ENCODE measurements at regions not wholly inside any gene's neighbourhood (a gene's known extent, or its start where the extent isn't known, plus 50 kb on each side); places are given as distances from the start of the nearest gene placed in this dataset.

DNA sequence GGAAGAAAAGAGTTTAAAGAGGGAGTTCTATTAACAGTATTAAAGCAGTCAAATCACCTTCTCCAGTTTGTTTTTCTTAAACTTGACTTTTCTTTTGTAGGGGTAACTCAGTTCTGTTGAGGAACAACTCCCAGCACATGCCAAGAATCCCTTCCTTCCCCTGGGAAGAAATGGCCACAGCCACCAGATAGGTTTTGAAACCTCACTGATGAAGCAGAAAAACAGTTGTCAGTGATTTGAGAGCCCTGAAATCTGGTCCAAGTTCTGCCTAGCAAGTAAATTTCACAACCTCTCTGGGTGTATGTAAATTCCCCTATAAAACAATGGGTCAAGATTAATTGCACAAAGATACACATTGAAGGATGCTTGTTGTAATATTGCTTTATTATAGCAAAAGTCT lies 167.1 kb downstream of the DHX15 start:
- no peak for DNase-seq

DNA sequence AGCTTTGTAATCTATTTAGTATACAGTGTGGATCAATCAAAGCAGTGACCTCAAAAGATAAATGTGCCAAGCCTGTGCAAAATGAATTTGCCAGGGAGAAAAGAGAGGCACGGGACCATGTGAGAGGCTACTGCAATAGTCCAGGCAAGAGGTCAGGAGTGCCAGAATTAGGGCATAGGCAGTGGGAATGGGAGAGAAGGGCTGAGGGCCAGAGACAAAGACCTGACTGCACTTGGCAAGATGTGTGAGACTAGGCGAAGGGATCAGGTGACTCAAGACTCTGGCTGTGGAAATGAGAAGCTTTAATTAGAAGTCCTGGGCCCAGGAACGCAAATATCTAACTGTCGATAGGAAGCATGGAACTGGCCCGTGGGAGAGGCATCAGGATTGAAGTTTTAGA lies 168.1 kb downstream of the DHX15 start:
- DNase-seq, result no peak

DNA sequence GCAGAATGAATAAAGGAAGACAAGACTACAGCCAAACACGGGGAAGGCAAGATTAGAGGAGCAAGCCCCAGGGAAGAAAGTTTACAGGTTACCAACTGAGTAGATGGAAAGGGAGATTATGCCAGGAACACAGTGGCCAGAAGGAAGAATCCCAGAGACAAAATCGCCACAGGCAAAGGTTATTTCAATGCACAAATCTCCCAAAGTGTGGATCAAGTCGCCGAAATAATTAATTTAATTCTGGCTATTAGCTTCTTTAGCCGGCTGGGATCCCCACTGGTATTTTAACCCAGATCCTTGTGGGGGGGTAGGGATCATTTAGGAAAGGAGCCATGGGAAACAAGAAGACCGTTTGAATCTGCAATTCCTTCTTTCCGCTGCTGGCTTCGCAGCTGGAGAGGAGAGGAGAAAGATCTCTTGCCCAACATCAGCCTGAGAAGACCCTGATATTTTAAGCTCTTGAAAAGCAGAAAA lies 171.0 kb downstream of the DHX15 start:
- DNase-seq, result no peak

DNA sequence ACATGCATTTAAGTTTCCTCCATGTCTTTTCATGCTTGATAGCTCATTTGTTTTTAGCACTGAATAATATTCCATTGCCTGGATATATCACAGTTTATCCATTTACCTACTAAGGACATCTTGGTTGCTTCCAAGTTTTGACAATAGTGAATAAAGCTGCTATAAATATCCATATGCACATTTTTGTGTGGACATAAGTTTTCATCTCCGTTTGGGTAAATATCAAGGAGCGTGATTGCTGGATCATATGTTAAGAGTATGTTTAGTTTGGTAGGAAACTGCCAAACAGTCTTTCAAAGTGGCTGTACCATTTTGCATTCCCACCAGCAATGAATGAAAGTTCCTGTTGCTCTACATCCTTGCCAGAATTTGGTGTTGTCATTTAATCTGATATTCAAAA lies 172.5 kb downstream of the DHX15 start:
- DNase-seq, result no peak

DNA sequence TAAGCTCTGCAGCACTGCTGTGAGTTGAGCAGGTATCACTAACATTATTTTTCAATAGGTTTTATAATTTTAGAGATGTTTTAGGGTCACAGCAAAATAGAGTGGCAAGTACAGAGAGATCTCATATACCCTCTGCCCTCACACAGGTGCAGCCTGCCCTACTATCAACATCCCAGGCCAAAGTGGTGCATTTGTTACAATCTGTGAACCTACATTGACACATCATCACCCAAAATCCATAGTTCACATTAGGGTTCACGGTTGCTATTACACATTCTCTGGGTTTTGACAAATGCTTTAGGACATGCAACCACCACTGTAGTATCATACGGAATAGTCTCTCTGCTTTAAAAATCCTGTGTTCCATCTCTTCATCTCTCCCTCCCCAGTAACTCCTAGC lies 173.1 kb downstream of the DHX15 start:
- DNase-seq, result no peak

DNA sequence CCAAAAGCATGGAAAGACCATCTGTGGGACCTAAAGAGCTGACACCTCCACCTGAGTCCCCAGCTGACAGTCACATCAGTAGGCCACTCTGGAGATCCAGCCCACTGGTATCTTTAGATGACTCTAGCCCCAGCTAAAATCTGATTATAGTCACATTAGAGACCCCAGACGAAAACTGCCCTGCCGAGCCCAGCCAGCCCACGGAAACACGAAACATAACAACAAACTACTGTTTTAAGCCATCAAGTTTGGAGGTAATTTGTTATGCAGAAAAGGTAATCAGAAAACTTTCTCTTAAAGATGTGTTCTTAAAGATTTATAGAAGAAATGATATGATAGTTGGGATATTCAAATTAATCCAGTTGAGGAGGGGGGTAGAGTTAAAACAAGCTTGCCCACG lies 175.7 kb downstream of the DHX15 start:
- DNase-seq, result no peak

DNA sequence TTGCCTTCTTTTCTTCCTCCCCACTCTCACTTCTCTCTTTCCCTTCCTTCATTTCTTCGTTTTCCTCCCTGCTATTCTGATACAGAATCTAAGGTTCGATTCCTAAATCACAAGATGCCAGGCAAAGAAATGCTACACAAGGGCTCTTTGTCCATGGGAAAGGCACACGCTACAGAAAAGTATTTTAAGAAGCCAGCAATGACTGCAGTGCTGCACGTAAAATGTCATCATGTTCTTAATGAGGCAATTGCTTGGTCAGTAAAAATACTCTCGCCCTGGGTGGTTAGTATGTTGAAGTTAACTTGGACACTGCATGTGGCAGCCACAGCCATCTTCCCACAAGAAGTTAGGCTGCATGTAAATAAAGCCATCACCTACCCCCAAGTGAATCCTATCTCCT lies 178.4 kb downstream of the DHX15 start:
- DNase-seq, result no peak

DNA sequence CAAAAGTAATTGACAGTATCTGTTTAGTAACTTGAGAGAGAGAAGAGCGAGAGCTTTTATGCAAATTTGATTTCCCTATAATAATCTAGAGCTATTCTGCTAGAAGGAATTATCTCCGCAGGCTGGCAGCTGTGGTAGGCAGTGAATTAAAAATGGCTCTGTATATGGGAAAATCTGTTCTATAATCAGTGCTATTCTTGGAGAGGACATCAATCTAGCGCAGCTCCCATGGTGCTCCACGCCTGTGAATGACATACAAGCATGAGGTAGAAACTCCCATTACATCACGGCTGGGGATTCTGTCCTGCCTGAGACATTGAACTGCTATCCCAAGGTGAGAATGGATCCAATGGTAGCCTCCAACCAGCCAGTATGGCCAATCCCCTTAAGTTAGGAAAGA lies 179.0 kb downstream of the DHX15 start:
- no peak for DNase-seq

DNA sequence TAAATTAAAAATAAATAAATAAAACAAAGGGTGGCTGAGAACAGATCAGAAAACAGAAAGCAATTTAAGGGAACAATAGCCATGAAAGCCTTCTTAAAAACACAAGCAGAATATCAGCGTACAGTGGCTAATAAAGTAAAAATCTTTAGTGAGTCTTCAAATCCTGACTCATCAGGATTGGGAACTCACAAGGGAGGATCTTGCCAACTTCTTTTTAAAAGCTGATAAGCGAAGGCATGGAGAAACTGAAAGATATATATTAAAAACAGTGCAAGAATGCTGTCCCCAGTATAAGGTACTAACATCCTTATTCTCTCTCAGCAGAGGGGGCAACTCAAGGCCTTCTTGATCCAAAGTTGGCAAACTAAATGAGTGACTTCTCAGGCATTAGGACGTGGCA lies 180.1 kb downstream of the DHX15 start:
- no peak for DNase-seq

DNA sequence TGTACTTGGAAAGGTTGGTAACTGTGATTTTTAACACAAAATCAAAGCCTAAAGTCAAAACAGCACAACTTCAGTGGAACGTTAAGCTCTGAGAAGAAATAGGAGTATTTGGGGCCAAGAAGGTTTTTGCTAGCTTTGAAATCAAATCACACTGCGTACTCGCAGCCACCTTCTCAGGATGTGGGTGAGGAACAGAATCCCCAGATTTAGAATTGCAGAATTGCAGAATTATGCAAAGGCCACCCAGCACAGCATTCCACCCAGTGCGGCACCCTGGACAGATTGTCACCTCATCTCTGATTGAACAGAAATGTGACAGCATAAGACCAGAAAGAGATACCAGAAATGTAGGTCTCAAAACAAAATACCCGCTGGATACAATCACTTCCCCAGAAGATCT lies 181.1 kb downstream of the DHX15 start:
- DNase-seq, result no peak

DNA sequence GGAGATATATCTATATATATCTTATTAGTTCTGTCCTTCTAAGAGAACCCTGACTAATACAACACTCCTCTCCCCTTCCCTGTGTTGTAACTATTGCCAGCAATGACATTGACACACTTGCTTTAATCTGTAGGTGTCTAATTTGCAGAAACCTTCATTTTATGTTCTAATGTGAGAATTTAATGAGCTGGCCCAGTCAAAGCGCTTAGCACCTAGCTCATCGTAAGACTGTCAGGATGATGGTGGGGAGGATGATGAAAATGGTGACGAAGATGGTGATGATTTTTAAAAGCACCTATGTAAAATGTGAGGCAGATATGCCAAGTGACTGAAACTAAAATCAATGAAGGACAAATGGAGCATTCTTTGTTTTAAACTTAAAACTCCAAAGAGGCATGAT lies 183.8 kb downstream of the DHX15 start:
- DNase-seq, result no peak

DNA sequence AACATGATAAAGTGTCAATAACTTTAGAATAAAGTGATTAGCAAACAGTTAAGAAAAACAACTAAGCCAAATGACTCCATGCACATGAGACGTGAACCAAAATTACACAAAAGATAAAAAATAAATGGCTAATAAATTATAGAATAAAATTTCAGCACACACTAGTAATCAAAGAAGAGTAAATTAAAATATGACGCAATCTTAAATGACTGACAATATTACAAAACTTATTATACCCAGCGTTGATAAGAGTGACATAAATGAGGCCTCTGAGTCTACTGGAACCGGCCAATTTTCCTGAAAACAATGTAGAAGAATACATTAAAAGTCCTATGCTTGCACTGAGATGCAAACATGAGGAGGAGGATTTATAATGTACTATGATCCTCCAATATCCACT lies 187.4 kb downstream of the DHX15 start:
- DNase-seq, result no peak

DNA sequence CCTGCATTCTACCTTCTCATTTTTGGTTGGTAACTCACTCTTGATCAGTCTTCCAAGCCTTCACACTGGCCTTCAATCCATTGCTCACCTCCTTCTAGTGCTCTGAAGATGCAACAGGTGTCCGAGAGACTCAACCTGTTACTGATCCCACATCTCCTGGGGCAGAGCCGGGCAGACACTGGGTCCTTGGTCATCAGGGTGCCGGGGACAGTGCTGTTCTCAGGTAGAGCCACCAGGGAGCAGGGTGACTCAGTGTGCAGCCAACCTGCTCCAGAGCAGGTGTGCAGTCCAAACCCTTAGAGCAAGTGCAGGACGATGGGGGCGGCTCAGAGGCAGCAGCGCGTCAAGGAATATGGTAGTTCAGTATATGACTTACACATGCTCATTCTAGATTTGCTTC lies 188.4 kb downstream of the DHX15 start:
- DNase-seq, result no peak

DNA sequence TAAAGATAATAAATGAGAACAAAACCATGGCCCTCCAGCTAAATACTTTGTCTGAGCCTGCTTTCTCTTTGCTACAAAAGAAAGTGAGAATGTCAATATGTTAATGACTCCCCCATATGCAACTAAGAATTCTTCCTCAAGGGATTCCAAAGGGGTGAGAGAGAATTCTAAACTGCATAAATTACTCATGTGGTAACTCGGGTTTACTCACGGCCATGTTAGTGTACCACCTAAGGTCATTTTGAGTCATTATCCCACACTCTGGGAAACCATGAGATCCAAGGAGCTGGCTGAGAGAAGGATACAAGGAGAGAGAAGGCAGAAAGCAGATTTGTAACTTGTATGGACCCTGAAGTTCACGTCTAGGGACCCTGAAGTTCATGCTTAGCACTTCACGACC lies 190.3 kb downstream of the DHX15 start:
- DNase-seq, result no peak

DNA sequence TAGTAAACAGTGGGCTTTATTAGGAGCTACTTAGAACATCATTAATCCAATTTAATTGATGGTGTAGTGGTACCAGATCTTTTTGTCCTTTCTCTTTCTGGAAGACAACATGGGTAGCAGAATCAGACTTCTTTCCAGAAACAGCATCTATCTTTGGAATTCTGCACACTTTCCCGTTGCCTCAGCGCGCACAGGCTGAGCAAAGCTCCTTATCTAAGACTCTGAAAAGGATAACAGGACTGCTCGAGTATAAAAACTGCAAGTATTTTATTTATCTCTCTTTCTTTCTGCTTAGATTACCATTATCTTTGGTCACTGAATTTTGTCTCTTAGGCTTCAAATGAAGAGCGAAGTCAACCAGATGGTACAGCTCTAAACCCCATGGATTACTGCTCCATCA lies 191.7 kb downstream of the DHX15 start:
- DNase-seq, result no peak

DNA sequence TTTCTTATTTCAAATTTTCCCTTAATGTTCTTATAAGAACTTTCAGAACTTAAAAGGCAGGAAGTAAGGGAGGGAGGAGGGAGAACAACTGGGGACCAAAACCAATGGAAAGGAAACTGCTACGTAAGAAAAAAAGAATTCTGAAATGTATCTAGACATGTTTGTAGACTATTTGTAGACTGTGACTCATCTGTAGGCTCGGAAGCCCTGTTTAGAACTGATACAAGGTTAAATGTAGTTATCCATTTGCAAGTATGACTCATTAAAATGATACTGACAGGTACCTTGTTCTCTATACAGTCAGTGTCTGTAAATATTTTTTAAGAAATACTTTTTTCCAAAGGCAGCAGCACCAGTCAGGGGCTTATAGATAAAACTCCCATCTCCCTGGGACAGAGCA lies 202.0 kb downstream of the DHX15 start:
- no peak for DNase-seq

DNA sequence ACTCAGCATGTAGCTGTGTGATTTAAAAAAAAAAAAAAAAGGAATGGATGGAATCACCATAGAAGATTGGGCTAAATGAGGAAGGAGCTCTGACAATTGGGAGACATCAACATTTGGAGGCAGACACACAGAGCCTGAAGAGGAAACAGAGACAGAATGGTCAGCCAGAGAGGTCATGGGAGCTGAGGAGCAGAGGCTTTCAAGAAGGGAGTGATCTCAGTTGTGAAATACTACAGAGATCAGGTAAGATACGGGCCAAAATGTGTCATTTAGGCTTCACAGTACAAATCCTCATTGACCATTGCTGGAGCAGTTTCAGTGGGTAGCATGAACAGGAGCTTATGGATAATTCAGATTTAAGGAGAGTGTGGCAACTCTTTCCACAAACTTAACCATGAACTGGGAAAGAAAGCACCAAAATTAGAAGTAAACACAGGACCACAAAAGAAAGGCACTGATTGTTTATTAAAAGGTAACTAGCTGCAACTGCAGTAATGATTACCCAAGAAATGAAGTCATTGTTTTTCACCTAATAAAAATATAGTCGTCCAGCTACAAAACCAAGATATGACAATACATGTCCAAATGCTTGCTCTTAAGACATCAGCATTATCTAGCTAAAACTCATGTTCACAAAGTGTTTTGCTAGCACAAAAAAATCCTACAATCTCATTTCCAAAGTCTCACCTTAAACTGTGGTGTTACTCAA lies 203.2 kb downstream of the DHX15 start:
- DNase-seq, result no peak

DNA sequence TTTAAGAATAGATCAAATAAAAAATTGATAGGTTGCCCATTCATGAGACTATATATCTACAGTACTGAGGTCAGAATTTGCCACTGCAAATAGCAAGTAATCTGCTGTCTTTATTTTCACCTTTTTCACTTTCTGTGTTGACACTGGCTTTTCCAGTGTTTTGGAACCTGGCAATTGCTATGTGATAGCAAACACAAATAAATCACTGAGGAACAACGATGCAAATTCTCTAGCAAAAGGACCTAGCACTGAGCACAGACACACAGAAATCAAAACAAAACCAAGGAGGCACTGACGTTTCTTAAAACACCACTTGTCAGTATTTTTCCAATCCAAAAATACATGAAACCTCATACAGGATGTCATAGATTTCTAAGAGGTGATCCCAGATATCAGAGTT lies 210.7 kb downstream of the DHX15 start:
- no peak for DNase-seq

DNA sequence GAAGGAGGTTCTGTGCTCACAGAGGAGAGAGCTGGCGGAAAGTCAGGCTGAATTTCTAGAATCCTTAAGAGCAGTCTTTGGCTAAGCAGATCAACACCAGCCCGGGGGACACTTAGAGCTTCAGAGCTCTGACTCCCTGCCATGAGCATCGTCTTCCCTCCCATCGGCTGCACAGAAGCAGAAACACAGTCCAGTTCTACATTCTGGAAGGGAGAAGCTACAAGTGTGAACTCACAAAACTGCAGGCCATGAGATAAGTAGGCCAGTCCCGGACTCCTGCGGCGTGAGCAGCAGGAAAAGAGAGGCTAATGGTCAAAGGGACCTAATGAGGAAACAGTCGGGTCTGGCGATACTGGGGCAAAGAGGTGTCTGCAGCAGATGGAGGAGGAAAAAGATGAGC lies 211.5 kb downstream of the DHX15 start:
- DNase-seq, result no peak

DNA sequence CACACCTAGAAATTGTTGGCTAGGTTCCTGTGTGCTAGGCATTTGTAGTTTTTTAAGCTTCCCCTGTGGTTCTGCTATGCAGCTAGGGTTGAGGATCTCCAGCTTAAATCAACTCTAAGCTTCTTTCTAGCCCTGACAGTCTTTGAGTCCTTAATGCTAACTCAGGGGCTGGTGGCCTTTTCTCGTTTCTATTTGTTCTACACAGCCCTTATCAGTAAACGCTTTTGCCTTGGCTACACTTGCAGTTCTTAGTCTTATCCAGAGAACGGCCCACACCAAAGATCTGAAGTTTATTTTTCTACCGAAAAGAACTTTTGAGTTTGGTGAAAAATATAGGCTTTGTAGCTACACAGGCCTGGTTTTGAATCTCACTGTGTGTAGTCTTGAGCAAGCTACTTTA lies 212.0 kb downstream of the DHX15 start:
- no peak for DNase-seq

DNA sequence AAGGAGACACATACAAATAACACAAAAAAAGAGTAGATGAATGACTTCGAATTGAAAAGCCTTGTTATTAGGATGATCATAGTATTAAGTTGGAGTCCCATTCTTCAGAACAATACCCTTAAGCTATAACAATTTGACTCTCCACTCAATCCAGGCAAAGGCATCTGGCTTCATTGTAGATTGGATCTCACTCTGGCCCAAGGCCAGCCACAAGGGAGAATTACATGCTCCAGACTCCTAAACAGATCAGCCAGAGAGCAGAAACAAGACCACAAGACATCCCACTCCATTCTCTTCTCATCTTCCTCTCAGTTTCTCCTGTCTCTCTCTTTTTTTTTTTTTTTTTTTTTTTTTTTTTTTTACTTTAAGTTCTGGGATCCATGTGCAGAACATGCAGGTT lies 213.9 kb downstream of the DHX15 start:
- no peak for DNase-seq

DNA sequence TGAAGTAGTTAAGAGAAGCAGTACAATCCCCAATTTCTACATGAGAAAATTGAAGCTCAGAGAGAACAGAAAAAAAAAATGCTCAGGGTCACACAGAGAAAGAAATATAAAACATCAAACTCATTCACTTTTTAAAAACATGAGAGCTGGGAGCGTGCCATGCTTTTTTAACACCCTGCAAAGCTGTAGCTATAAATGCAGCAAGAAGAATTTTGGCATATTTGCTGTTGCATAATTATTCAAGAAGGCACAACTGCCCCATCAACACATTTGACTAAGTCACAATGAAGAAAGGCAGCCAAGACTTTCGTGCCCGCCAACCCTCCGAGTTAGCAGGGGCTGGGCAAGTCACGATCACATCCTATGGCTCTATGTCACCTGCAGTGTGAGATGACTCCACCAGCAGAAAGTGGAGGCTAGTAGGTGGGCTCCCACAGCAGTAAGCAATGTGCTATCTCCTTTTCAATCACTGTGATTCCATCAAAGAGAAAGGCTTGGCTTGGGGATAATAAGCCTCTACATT lies 214.8 kb downstream of the DHX15 start:
- DNase-seq, result no peak

DNA sequence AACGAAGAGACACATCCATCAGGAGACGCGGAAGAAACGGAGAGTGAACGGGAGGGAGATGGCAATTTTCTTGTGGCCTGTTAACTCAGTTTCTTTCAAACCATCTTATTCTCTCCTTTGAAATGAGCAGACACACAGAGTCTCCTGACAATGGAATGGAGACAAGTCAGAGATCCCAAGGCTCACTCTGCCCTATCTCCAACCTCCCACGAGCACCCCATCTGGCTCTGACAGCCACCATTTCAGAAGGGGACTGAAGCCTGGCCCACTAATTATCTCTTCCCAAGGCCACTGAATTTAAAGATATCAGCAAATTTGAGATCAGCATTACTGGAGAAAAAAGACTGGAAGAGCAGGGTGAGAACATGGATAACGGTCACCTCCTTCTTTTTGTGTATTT lies 215.6 kb downstream of the DHX15 start:
- DNase-seq, result no peak

DNA sequence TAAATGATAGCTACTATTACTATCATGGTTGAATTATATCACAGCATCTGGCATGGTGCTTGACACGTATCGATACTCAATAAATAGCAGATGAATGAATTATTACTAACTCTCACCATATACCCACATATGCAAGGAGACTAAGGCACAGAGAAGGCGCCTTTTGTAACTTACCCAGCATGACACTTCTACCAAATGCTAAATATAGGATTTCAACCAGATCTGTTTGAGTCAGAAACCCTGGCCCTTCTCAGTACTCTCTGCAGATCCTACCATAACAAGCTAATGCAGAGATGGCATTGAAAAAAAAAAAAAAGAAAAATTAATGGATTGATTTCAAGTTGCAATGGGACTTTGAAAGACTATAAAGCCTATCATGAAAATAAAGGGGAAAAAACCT lies 219.5 kb downstream of the DHX15 start:
- DNase-seq, result no peak

DNA sequence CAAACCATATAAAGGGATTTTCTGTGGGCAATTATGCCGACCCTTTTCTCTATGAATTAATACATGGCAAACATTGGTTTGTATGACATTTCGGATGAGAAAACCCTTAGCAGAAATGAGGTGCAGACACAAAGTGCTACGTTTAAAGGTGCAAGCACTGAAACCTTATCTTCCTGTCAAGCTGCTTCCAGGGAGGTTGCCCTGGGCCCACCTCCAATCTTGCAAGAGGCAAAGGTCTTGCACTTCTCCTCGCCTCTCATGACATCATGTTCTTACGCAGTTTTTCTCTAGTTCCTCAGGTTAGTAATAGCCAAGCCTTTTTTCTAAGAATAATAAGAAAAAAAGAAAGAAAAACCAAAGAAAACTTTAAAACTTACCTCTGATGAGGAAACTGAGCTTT lies 220.1 kb downstream of the DHX15 start:
- no peak for DNase-seq
